Right lobe of liver (tissue), 6 donors: ENCODE measurements at regions not wholly inside any gene's neighbourhood (a gene's known extent, or its start where the extent isn't known, plus 50 kb on each side); places are given as distances from the start of the nearest gene placed in this dataset.
"Not testable (repeated sequence)": the region's sequence is repeated elsewhere in the genome, so short reads cannot be mapped to it uniquely, and the experiment has no call there.

ENCODE experiments used
- ATAC-seq, 4 donors: fragments of 200-7000 bp; cut with Tn5 transposase; one replicate each; pipeline ENCODE4 v1.9.1; 2020; ENCODE audit warnings: mild to moderate bottlenecking in 4 of 4, moderate library complexity in 4 of 4
- DNase-seq, 3 donors: peaks; one replicate each; pipeline ENCODE4 v3.0.0-alpha.2; 2020
- H3K27ac ChIP-seq, 3 donors: fragments of 200-600 bp; one replicate each; pipeline ENCODE4 v1.8.0; 2022
- H3K27me3 ChIP-seq, 2 donors: fragments of 200-600 bp; one replicate each; pipeline ENCODE4 v1.8.0; 2022
- H3K36me3 ChIP-seq, 4 donors: fragments of 200-600 bp; sonication (generic) in 1 of 4; one replicate each; pipeline versions ENCODE4 v1.5.1 to v1.8.0; 2017 to 2022; ENCODE audit warnings: control low read depth in 1 of 4
- H3K4me1 ChIP-seq, 4 donors: fragments of 200-600 bp; sonication (generic) in 1 of 4; one replicate each; pipeline versions ENCODE4 v1.5.1 to v1.8.0; 2017 to 2022; ENCODE audit warnings: control low read depth in 1 of 4
- H3K4me3 ChIP-seq, 3 donors: fragments of 200-600 bp; one replicate each; pipeline ENCODE4 v1.8.0; 2022
- H3K9me3 ChIP-seq, 4 donors: fragments of 200-600 bp; sonication (generic) in 1 of 4; one replicate each; pipeline versions ENCODE4 v1.5.1 to v1.8.0; 2017 to 2022; ENCODE audit warnings: control low read depth in 1 of 4
- POLR2A ChIP-seq: fragments of 450-650 bp; IDR thresholded peaks from one replicate; pipeline ENCODE4 v1.6.1; 2017; ENCODE audit warnings: antibody characterized with exemption, mild to moderate bottlenecking
- WGBS: methylation state at CpG from one replicate; pipeline ENCODE4 v1.1.6; 2018; ENCODE audit warnings: low coverage, low lambda C conversion rate; ENCODE audit not compliant: insufficient coverage; ENCODE audit errors: missing lambda C conversion rate; 5-methylcytosine and 5-hydroxymethylcytosine counted together
- intact Hi-C, 2 donors: fragments of 100-400 bp; cut with DNase I; formaldehyde crosslinking; loops; one replicate each; pipeline versions ENCODE4 v1.11.2 to v1.14.1; 2022
- TF ChIP-seq, protein P1 (sequence below), 4 donors: fragments of 200-600 bp in 3 of 4; fragments of 450-650 bp in 1 of 4; IDR thresholded peaks; one replicate each; pipeline versions ENCODE4 v1.5.1 to v1.8.0; 2016 to 2022; ENCODE audit warnings: antibody characterized with exemption in 4 of 4, mild to moderate bottlenecking in 2 of 4
- donor health status: DM: no; HTN: yes; CAD: no.
- donor health status: DM: no; HTN: no; CAD: no.
- donor health status: DM: no; HTN: no; CAD: no.
- donor health status: DM: no; HTN: yes; CAD: no.
- donor health status: DM: no; HTN: yes; CAD: no.

DNA sequence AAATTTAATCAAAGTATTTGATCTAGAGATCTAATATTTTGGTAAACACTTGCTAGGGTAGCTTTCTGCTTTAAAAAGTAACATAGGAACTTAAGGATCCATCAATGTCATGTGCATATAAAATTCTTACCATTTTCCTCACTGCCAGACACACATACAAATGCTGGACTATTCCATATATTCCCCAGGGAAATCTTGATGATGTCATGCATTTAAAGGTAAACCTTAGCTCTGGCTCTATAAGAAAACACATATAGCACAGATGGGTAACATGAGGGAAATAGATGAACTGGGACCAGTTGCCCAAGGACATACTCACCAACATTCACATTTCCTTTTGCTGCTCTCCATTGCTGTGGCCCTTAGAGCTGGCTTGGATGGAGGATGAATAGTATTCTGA is 79.1 kb upstream of the FMNL2 start:
- Histone ChIP-seq H3K36me3 (no peaks in the 10 kb centered on the region), H3K4me1 (no peaks in the 10 kb centered on the region), H3K27me3 (no peaks in the 10 kb centered on the region), H3K27ac (no peak overlapping the region), H3K9me3 (no peaks in the 10 kb centered on the region), H3K4me3 (no peak overlapping the region)
- DNase-seq (no peak), ATAC-seq (no peak)
- intact Hi-C loops, result no loop called here
- TF ChIP-seq, protein P1, sequence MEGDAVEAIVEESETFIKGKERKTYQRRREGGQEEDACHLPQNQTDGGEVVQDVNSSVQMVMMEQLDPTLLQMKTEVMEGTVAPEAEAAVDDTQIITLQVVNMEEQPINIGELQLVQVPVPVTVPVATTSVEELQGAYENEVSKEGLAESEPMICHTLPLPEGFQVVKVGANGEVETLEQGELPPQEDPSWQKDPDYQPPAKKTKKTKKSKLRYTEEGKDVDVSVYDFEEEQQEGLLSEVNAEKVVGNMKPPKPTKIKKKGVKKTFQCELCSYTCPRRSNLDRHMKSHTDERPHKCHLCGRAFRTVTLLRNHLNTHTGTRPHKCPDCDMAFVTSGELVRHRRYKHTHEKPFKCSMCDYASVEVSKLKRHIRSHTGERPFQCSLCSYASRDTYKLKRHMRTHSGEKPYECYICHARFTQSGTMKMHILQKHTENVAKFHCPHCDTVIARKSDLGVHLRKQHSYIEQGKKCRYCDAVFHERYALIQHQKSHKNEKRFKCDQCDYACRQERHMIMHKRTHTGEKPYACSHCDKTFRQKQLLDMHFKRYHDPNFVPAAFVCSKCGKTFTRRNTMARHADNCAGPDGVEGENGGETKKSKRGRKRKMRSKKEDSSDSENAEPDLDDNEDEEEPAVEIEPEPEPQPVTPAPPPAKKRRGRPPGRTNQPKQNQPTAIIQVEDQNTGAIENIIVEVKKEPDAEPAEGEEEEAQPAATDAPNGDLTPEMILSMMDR (IDR thresholded peaks at IDR 0.05), result no peak
- TF ChIP-seq POLR2A, result no peak

DNA sequence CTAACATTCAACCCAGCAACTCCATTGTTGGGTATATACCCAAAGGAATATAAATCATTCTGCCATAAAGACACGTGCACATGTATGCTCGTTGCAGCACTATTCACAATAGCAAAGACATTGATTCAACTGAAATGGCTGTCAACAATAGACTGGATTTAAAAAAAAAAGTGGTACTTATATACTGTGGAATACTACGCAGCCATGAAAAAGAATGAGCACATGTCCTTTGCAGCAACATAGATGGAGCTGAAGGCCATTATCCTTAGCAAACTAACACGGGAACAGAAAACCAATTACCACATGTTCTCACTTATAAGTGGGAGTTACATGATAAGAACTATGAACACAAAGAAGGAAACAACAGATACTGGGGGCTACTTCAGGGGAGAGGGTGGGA is 74.0 kb upstream of the FMNL2 start:
- H3K4me3 ChIP-seq, result no peak overlapping the region
- H3K27ac ChIP-seq, result no peak overlapping the region

GRCh38 chr2:152263911-152264310 is 71.1 kb upstream of the FMNL2 start:
- intact Hi-C loops, result no loop called here
- no peak overlapping the region for H3K27ac ChIP-seq
- H3K4me3 ChIP-seq, result no peak overlapping the region
- ATAC-seq (no peak), DNase-seq (no peak)
- H3K36me3 ChIP-seq, result no peaks in the 10 kb centered on the region
- TF ChIP-seq POLR2A, result no peak
- TF ChIP-seq, protein P1 (IDR thresholded peaks at IDR 0.05), result no peak
- H3K27me3 ChIP-seq, result no peaks in the 10 kb centered on the region
- no peaks in the 10 kb centered on the region for H3K9me3 ChIP-seq
- H3K4me1 ChIP-seq, result no peaks in the 10 kb centered on the region

More for the DNA sequence above, 74.0 kb upstream of the FMNL2 start:
- Histone ChIP-seq H3K4me1 (no peaks in the 10 kb centered on the region), H3K36me3 (no peaks in the 10 kb centered on the region), H3K9me3 (no peaks in the 10 kb centered on the region), H3K27me3 (no peaks in the 10 kb centered on the region)
- intact Hi-C loops, result no loop called here
- DNase-seq, result no peak
- 66% methylated on average over 4 of the region's 4 CpGs for WGBS
- TF ChIP-seq, protein P1 (IDR thresholded peaks at IDR 0.05), result no peak
- no peak for TF ChIP-seq POLR2A
- ATAC-seq, result no peak

GRCh38 chr2:152273732-152274260 is 61.2 kb upstream of the FMNL2 start:
- WGBS, result no CpG with 5 or more reads among the region's 2 CpGs
- H3K27me3 ChIP-seq, H3K36me3 ChIP-seq, H3K9me3 ChIP-seq, DNase-seq, H3K4me3 ChIP-seq, ATAC-seq, H3K4me1 ChIP-seq, H3K27ac ChIP-seq, intact Hi-C loops: not testable (repeated sequence)

DNA sequence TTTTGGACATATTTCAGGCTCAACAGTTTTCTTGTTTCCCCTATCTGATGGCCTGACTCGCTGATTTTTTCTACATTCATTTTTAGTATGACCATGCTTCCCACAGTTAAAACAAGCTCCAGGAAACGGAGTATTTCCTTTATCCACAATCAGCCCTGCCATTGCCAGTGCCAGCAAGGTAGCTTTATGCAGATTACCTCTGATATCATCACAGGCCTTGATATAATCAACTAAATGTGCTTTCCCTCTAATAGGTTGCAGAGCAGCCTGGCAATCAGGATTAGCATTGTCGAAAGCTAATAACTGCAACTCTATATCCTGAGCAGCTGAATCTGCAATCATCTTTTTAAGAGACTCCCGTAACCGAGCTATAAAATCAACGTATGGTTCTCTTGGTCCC is 57.1 kb upstream of the FMNL2 start:
- ATAC-seq, DNase-seq, H3K4me1 ChIP-seq, H3K36me3 ChIP-seq, H3K9me3 ChIP-seq, intact Hi-C loops, H3K27ac ChIP-seq, H3K4me3 ChIP-seq, H3K27me3 ChIP-seq: not testable (repeated sequence)
- WGBS, result 67% methylated on average over 6 of the region's 6 CpGs

- Histone ChIP-seq H3K27me3 (no peaks in the 10 kb centered on the region), H3K27ac (no peak overlapping the region), H3K4me3 (no peak overlapping the region), H3K36me3 (no peaks in the 10 kb centered on the region), H3K4me1 (no peaks in the 10 kb centered on the region), H3K9me3 (no peaks in the 10 kb centered on the region)
- no peak for ATAC-seq
- no peak for DNase-seq
- intact Hi-C loops, result no loop called here
- WGBS, result 85% methylated on average over 5 of the region's 5 CpGs
- TF ChIP-seq, protein P1 (IDR thresholded peaks at IDR 0.05), result no peak
- no peak for TF ChIP-seq POLR2A
These were observed 56.4 kb upstream of the FMNL2 start for GRCh38 chr2:152278526-152278925.

- H3K36me3 ChIP-seq, H3K9me3 ChIP-seq, H3K27ac ChIP-seq, H3K4me1 ChIP-seq, ATAC-seq, DNase-seq, H3K4me3 ChIP-seq, H3K27me3 ChIP-seq, intact Hi-C loops: not testable (repeated sequence)
- 86% methylated on average over 1 of the region's 2 CpGs for WGBS
These were observed 55.6 kb upstream of the FMNL2 start for GRCh38 chr2:152279367-152279766.
